Psoas muscle (tissue), 7 donors: ENCODE measurements at regions not wholly inside any gene's neighbourhood (a gene's known extent, or its start where the extent isn't known, plus 50 kb on each side); places are given as distances from the start of the nearest gene placed in this dataset.

Source experiments
- ATAC-seq, 4 donors: fragments of 200-7000 bp; cut with Tn5 transposase; one replicate each; pipeline ENCODE4 v1.9.1; 2020; ENCODE audit warnings: moderate library complexity in 3 of 4, mild to moderate bottlenecking in 2 of 4
- DNase-seq, 2 donors: peaks; one replicate each; pipeline ENCODE4 v3.0.0-alpha.2; 2020
- H3K27ac ChIP-seq: fragments of 200-600 bp; one replicate; pipeline ENCODE4 v1.8.0; 2022
- H3K27me3 ChIP-seq, 3 donors: fragments of 200-600 bp in 1 of 3; one replicate each; pipeline versions ENCODE4 v1.6.1 to v1.8.0; 2013 to 2022; ENCODE audit warnings: low read length in 2 of 3, mild to moderate bottlenecking in 2 of 3, moderate library complexity in 1 of 3; ENCODE audit not compliant: insufficient read depth in 3 of 3
- H3K36me3 ChIP-seq, 2 donors: fragments of 200-600 bp in 1 of 2; one replicate each; pipeline versions ENCODE4 v1.6.1 to v1.8.0; 2013 to 2022; ENCODE audit warnings: low read depth in 1 of 2, mild to moderate bottlenecking in 1 of 2, moderate library complexity in 1 of 2; ENCODE audit not compliant: insufficient read depth in 1 of 2
- H3K4me1 ChIP-seq: fragments of 200-600 bp; one replicate; pipeline ENCODE4 v1.8.0; 2022
- H3K4me3 ChIP-seq: fragments of 200-600 bp; one replicate; pipeline ENCODE4 v1.8.0; 2022; ENCODE audit warnings: mild to moderate bottlenecking
- H3K9me3 ChIP-seq: fragments of 200-600 bp; one replicate; pipeline ENCODE4 v1.8.0; 2022
- CTCF ChIP-seq: fragments of 200-600 bp; IDR thresholded peaks from one replicate; pipeline ENCODE4 v1.8.0; 2022; ENCODE audit warnings: antibody characterized with exemption
- WGBS, 3 donors: extraction: QIAGEN DNeasy Blood & Tissue Kit; methylation state at CpG; one replicate each; pipeline versions ENCODE4 v1.1.6 to v1.1.7; 2013; 5-methylcytosine and 5-hydroxymethylcytosine counted together
- intact Hi-C, 2 donors: fragments of 100-400 bp; cut with DNase I; formaldehyde crosslinking; loops; one replicate each; pipeline versions ENCODE4 v1.11.0 to v1.14.2; 2022
- donor health status: healthy with polysubstance abuse.
- donor health status: DM: no; HTN: no; CAD: no; lungs with moderate emphysema.
- donor health status: Bipolar disorder and iron deficiency.
- donor health status: healthy.
- donor health status: DM: yes; HTN: yes; CAD: no.
- donor health status: DM: no; HTN: no; CAD: no.
- donor health status: DM: yes; HTN: yes; CAD: no.

- no peak for TF ChIP-seq CTCF
- no peak overlapping the region for H3K27ac ChIP-seq
- H3K4me1 ChIP-seq = no peaks in the 10 kb centered on the region
- 48 to 62% (median 56%) methylated on average over 4 of the region's 4 CpGs for WGBS, 3 donors
- intact Hi-C loops = no loop called here
- no peaks in the 10 kb centered on the region for H3K36me3 ChIP-seq
- H3K27me3 ChIP-seq = no peaks in the 10 kb centered on the region
- H3K9me3 ChIP-seq = no peaks in the 10 kb centered on the region
- no peak for ATAC-seq
- no peak for DNase-seq
- H3K4me3 ChIP-seq = no peak overlapping the region
Observed at GRCh38 chr4:28225689-28226353, 1365.2 kb downstream of the STIM2 start.

GRCh38 chr4:28226962-28227361 is 1366.3 kb downstream of the STIM2 start:
- Histone ChIP-seq H3K36me3 (no peaks in the 10 kb centered on the region), H3K9me3 (no peaks in the 10 kb centered on the region), H3K27me3 (no peaks in the 10 kb centered on the region), H3K4me1 (no peaks in the 10 kb centered on the region), H3K27ac (no peak overlapping the region), H3K4me3 (no peak overlapping the region)
- TF ChIP-seq CTCF = no peak
- WGBS, 3 donors = 38 to 72% (median 43%) methylated on average over 1 of the region's 1 CpG
- intact Hi-C loops = no loop called here
- no peak for DNase-seq
- no peak for ATAC-seq

GRCh38 chr4:28227764-28228163 is 1367.1 kb downstream of the STIM2 start:
- no peaks in the 10 kb centered on the region for H3K4me1 ChIP-seq
- intact Hi-C loops = no loop called here
- no peaks in the 10 kb centered on the region for H3K36me3 ChIP-seq
- TF ChIP-seq CTCF = no peak
- no peaks in the 10 kb centered on the region for H3K27me3 ChIP-seq
- WGBS, 3 donors = 6 to 13% (median 8%) methylated on average over 1 of the region's 1 CpG
- no peak for DNase-seq
- no peak overlapping the region for H3K27ac ChIP-seq
- no peak for ATAC-seq
- no peaks in the 10 kb centered on the region for H3K9me3 ChIP-seq
- H3K4me3 ChIP-seq = no peak overlapping the region

GRCh38 chr4:28228561-28229491 is 1368.2 kb downstream of the STIM2 start:
- no peak for TF ChIP-seq CTCF
- WGBS, 3 donors = 46 to 78% (median 56%) methylated on average over 1 of the region's 1 CpG
- DNase-seq = no peak
- Histone ChIP-seq H3K9me3 (no peaks in the 10 kb centered on the region), H3K4me3 (no peak overlapping the region), H3K36me3 (no peaks in the 10 kb centered on the region), H3K4me1 (no peaks in the 10 kb centered on the region), H3K27ac (no peak overlapping the region), H3K27me3 (no peaks in the 10 kb centered on the region)
- intact Hi-C loops = no loop called here
- no peak for ATAC-seq
